ENCODE measurements at regions not wholly inside any gene's neighbourhood (a gene's known extent, or its start where the extent isn't known, plus 50 kb on each side); places are given as distances from the start of the nearest gene placed in this dataset.

GRCh38 chr3:103126115-103126514 is 691.3 kb downstream of the ZPLD1 start:
- no peak overlapping the region for H3K4me3 ChIP-seq (ENCODE audit: low read length)
- H3K27me3 ChIP-seq (ENCODE audit: control insufficient read depth, insufficient read depth): no peaks in the 10 kb centered on the region
- no peak for ATAC-seq
- H3K27ac ChIP-seq (ENCODE audit: low read length): no peak overlapping the region
- no peaks in the 10 kb centered on the region for H3K9me3 ChIP-seq (ENCODE audit: control insufficient read depth, low read length)
- intact Hi-C loops (cut with DNase I): no loop called here
- H3K4me1 ChIP-seq (ENCODE audit: control insufficient read depth, insufficient read depth, low read length): no peaks in the 10 kb centered on the region
- 86% methylated on average over 1 of the region's 1 CpG for WGBS
- no peak for DNase-seq

- no peaks in the 10 kb centered on the region for H3K27me3 ChIP-seq (ENCODE audit: control insufficient read depth, insufficient read depth)
- WGBS: 76% methylated on average over 5 of the region's 5 CpGs
- intact Hi-C loops (cut with DNase I): no loop called here
- no peaks in the 10 kb centered on the region for H3K9me3 ChIP-seq (ENCODE audit: control insufficient read depth, low read length)
- DNase-seq (no peak), ATAC-seq (no peak)
- H3K27ac ChIP-seq (ENCODE audit: low read length): no peak overlapping the region
- no peaks in the 10 kb centered on the region for H3K4me1 ChIP-seq (ENCODE audit: control insufficient read depth, insufficient read depth, low read length)
- no peak overlapping the region for H3K4me3 ChIP-seq (ENCODE audit: low read length)
These were observed 692.3 kb downstream of the ZPLD1 start for GRCh38 chr3:103127098-103127630.

- no peak for DNase-seq
- intact Hi-C loops (cut with DNase I): no loop called here
These were observed 692.9 kb downstream of the ZPLD1 start for GRCh38 chr3:103127737-103128136.

GRCh38 chr3:103134023-103134724 is 699.4 kb downstream of the ZPLD1 start:
- no peak for DNase-seq
- Histone ChIP-seq H3K9me3 (ENCODE audit: control insufficient read depth, low read length) (no peaks in the 10 kb centered on the region), H3K4me3 (ENCODE audit: low read length) (no peak overlapping the region), H3K4me1 (ENCODE audit: control insufficient read depth, insufficient read depth, low read length) (no peaks in the 10 kb centered on the region), H3K27me3 (ENCODE audit: control insufficient read depth, insufficient read depth) (no peaks in the 10 kb centered on the region), H3K27ac (ENCODE audit: low read length) (no peak overlapping the region)
- no peak for ATAC-seq
- intact Hi-C loops (cut with DNase I): no loop called here
- WGBS: 79% methylated on average over 1 of the region's 1 CpG

More at GRCh38 chr3:103127737-103128136, 692.9 kb downstream of the ZPLD1 start:
- 44% methylated on average over 1 of the region's 1 CpG for WGBS
- Histone ChIP-seq H3K4me1 (ENCODE audit: control insufficient read depth, insufficient read depth, low read length) (no peaks in the 10 kb centered on the region), H3K4me3 (ENCODE audit: low read length) (no peak overlapping the region), H3K9me3 (ENCODE audit: control insufficient read depth, low read length) (no peaks in the 10 kb centered on the region), H3K27ac (ENCODE audit: low read length) (no peak overlapping the region), H3K27me3 (ENCODE audit: control insufficient read depth, insufficient read depth) (no peaks in the 10 kb centered on the region)
- ATAC-seq: no peak

GRCh38 chr3:103136621-103137020 is 701.8 kb downstream of the ZPLD1 start:
- intact Hi-C loops (cut with DNase I): no loop called here
- Histone ChIP-seq H3K4me1 (ENCODE audit: control insufficient read depth, insufficient read depth, low read length) (no peaks in the 10 kb centered on the region), H3K4me3 (ENCODE audit: low read length) (no peak overlapping the region), H3K27ac (ENCODE audit: low read length) (no peak overlapping the region), H3K27me3 (ENCODE audit: control insufficient read depth, insufficient read depth) (no peaks in the 10 kb centered on the region), H3K9me3 (ENCODE audit: control insufficient read depth, low read length) (no peaks in the 10 kb centered on the region)
- DNase-seq (no peak), ATAC-seq (no peak)

- H3K4me3 ChIP-seq (ENCODE audit: low read length): no peak overlapping the region
- intact Hi-C loops (cut with DNase I): no loop called here
- DNase-seq (no peak), ATAC-seq (no peak)
- no peak overlapping the region for H3K27ac ChIP-seq (ENCODE audit: low read length)
- H3K9me3 ChIP-seq (ENCODE audit: control insufficient read depth, low read length): no peaks in the 10 kb centered on the region
- no peaks in the 10 kb centered on the region for H3K27me3 ChIP-seq (ENCODE audit: control insufficient read depth, insufficient read depth)
- H3K4me1 ChIP-seq (ENCODE audit: control insufficient read depth, insufficient read depth, low read length): no peaks in the 10 kb centered on the region
These were observed 703.0 kb downstream of the ZPLD1 start for GRCh38 chr3:103137830-103138229.

GRCh38 chr3:103158183-103158582 is 723.4 kb downstream of the ZPLD1 start:
- no peaks in the 10 kb centered on the region for H3K27me3 ChIP-seq (ENCODE audit: control insufficient read depth, insufficient read depth)
- no peak overlapping the region for H3K4me3 ChIP-seq (ENCODE audit: low read length)
- H3K9me3 ChIP-seq (ENCODE audit: control insufficient read depth, low read length): no peaks in the 10 kb centered on the region
- ATAC-seq (no peak), DNase-seq (no peak)
- WGBS: 43% methylated on average over 1 of the region's 1 CpG
- H3K27ac ChIP-seq (ENCODE audit: low read length): no peak overlapping the region
- intact Hi-C loops (cut with DNase I): no loop called here
- no peaks in the 10 kb centered on the region for H3K4me1 ChIP-seq (ENCODE audit: control insufficient read depth, insufficient read depth, low read length)

- H3K27me3 ChIP-seq (ENCODE audit: control insufficient read depth, insufficient read depth): no peaks in the 10 kb centered on the region
- DNase-seq: peak in 1 of 3 donors; percentile 14
- no peaks in the 10 kb centered on the region for H3K9me3 ChIP-seq (ENCODE audit: control insufficient read depth, low read length)
- H3K4me1 ChIP-seq (ENCODE audit: control insufficient read depth, insufficient read depth, low read length): no peaks in the 10 kb centered on the region
- H3K4me3 ChIP-seq (ENCODE audit: low read length): no peak overlapping the region
- WGBS: 91% methylated on average over 13 of the region's 13 CpGs
- intact Hi-C loops (cut with DNase I): no loop called here
- ATAC-seq: no peak
- no peak overlapping the region for H3K27ac ChIP-seq (ENCODE audit: low read length)
These were observed 732.1 kb downstream of the ZPLD1 start for GRCh38 chr3:103166890-103167289.

- H3K9me3 ChIP-seq (ENCODE audit: control insufficient read depth, low read length): no peaks in the 10 kb centered on the region
- H3K4me3 ChIP-seq (ENCODE audit: low read length): no peak overlapping the region
- no peak overlapping the region for H3K27ac ChIP-seq (ENCODE audit: low read length)
- no peaks in the 10 kb centered on the region for H3K27me3 ChIP-seq (ENCODE audit: control insufficient read depth, insufficient read depth)
- no peak for DNase-seq
- intact Hi-C loops (cut with DNase I): no loop called here
- no peak for ATAC-seq
- 82% methylated on average over 6 of the region's 6 CpGs for WGBS
- H3K4me1 ChIP-seq (ENCODE audit: control insufficient read depth, insufficient read depth, low read length): no peaks in the 10 kb centered on the region
These were observed 733.0 kb downstream of the ZPLD1 start for GRCh38 chr3:103167850-103168249.

- H3K27ac ChIP-seq (ENCODE audit: low read length): no peak overlapping the region
- H3K27me3 ChIP-seq (ENCODE audit: control insufficient read depth, insufficient read depth): no peaks in the 10 kb centered on the region
- intact Hi-C loops (cut with DNase I): no loop called here
- DNase-seq: no peak
- no peak for ATAC-seq
- H3K9me3 ChIP-seq (ENCODE audit: control insufficient read depth, low read length): no peaks in the 10 kb centered on the region
- 80% methylated on average over 2 of the region's 2 CpGs for WGBS
- no peaks in the 10 kb centered on the region for H3K4me1 ChIP-seq (ENCODE audit: control insufficient read depth, insufficient read depth, low read length)
- H3K4me3 ChIP-seq (ENCODE audit: low read length): no peak overlapping the region
These were observed 734.5 kb downstream of the ZPLD1 start for GRCh38 chr3:103169289-103169688.

- ATAC-seq: no peak
- H3K4me1 ChIP-seq (ENCODE audit: control insufficient read depth, insufficient read depth, low read length): no peaks in the 10 kb centered on the region
- intact Hi-C loops (cut with DNase I): no loop called here
- H3K4me3 ChIP-seq (ENCODE audit: low read length): no peak overlapping the region
- H3K27me3 ChIP-seq (ENCODE audit: control insufficient read depth, insufficient read depth): no peaks in the 10 kb centered on the region
- no peaks in the 10 kb centered on the region for H3K9me3 ChIP-seq (ENCODE audit: control insufficient read depth, low read length)
- no peak for DNase-seq
- no peak overlapping the region for H3K27ac ChIP-seq (ENCODE audit: low read length)
These were observed 735.8 kb downstream of the ZPLD1 start for GRCh38 chr3:103170651-103171050.

GRCh38 chr3:103173940-103174339 is 739.1 kb downstream of the ZPLD1 start:
- intact Hi-C loops (cut with DNase I): no loop called here

More at GRCh38 chr3:103173940-103174339, 739.1 kb downstream of the ZPLD1 start:
- no peak overlapping the region for H3K4me3 ChIP-seq (ENCODE audit: low read length)
- no peaks in the 10 kb centered on the region for H3K9me3 ChIP-seq (ENCODE audit: control insufficient read depth, low read length)
- ATAC-seq: no peak
- H3K4me1 ChIP-seq (ENCODE audit: control insufficient read depth, insufficient read depth, low read length): no peaks in the 10 kb centered on the region
- no peak overlapping the region for H3K27ac ChIP-seq (ENCODE audit: low read length)
- WGBS: 88% methylated on average over 1 of the region's 1 CpG
- H3K27me3 ChIP-seq (ENCODE audit: control insufficient read depth, insufficient read depth): no peaks in the 10 kb centered on the region
- DNase-seq: no peak
